ENCODE measurements at regions not wholly inside any gene's neighbourhood (a gene's known extent, or its start where the extent isn't known, plus 50 kb on each side); places are given as distances from the start of the nearest gene placed in this dataset.
"Not testable (repeated sequence)": the region's sequence is repeated elsewhere in the genome, so short reads cannot be mapped to it uniquely, and the experiment has no call there.

- no peak for DNase-seq
These were observed 50.9 kb upstream of the OLIG3 start for GRCh38 chr6:137545073-137545472.

DNA sequence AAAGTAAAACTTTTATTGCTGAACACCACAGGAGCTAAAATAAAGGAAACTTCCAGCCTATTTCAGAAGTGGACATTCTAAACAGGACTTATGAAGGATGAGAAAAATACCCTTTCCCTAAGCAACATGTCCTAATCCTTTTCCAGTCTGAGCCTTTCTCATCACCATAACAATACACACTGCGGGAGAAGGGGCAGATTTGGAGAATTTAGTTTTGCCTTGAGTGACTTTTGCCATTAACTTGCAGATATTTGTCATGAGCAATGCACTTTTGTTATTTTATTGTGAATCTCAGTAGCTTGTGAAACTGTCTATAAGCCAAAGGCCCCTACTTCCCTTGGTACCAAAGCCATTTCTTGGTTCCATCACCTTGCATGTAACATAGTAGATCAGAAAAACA lies 53.0 kb upstream of the OLIG3 start:
- no peak for DNase-seq

- no peak for DNase-seq
These were observed 53.4 kb upstream of the OLIG3 start for GRCh38 chr6:137547601-137548000.

DNA sequence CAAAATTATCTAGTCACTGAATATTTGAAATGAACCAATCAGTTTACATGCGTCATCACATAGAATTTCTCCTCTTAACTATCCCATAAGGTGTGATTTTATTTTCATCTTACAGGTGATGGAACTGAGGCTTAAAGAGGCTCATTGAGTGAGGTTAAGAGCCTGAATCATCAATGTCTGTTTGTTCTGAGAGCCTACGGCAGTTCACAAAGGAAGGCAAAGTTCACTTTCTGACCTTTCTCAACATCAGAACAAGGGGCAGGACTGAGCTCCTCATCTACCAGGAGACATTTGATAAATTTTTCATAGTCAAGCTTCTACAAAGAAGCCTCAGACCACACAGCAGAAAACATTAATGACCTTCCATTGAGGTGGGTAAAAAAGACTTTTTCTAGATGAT lies 54.9 kb upstream of the OLIG3 start:
- DNase-seq = no peak

- DNase-seq = no peak
These were observed 56.3 kb upstream of the OLIG3 start for GRCh38 chr6:137550535-137550934.

GRCh38 chr6:137552146-137552545 lies 58.0 kb upstream of the OLIG3 start:
- DNase-seq = no peak

GRCh38 chr6:137552809-137553208 lies 58.6 kb upstream of the OLIG3 start:
- DNase-seq = no peak

DNA sequence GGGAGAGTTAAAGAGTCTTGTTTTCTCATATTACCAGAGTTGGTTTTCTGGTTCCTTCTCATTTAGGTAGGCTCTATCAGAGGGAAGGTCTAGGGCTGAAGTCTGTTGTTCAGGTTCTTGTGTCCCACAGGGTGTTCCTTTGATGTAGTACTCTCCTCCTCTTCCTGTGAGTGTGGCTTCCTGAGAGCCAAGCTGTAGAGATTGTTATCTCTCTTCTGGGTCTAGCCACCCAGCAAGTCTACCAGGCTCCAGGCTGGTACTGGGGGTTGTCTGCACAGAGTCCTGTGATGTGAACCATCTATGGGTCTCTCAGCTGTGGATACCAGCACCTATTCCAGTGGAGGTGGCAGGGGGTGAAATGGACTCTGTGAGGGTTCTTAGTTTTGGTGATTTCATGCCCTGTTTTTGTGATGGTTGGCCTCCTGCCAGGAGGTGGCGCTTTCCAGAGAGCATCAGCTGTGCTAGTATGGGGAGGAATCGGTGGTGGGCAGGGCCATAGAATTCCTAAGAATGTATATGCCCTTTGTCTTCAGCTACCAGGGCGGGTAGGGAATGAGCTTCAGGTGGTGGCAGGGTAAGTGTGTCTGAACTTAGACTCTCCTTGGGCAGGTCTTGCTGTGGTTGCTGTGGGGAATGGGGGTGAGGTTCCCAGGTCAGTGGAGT lies 65.5 kb upstream of the OLIG3 start:
- peak in 1 of 2 donors; percentile 2 for DNase-seq

GRCh38 chr6:137560184-137560563 lies 66.0 kb upstream of the OLIG3 start:
- no peak for DNase-seq

GRCh38 chr6:137568067-137568466 lies 73.9 kb upstream of the OLIG3 start:
- DNase-seq = no peak

DNA sequence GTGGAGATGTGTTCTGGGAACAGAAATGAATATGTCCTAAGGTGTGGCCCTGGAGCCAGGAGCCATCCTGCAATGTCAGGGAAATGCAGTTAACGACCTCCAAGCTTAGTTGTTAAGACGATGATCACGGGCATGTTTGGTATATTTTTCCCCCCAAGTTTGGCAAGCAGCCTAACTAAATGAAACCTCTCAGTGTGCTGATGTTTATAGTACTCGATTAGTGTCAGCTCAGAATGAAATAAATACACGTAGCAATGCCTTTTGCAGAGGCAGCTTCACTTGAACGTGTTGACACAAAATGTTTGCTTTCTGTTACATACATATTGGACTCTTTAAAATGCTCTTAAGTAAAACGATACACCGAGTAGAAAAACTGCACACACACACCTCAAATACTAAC lies 76.2 kb upstream of the OLIG3 start:
- no peak for DNase-seq

DNA sequence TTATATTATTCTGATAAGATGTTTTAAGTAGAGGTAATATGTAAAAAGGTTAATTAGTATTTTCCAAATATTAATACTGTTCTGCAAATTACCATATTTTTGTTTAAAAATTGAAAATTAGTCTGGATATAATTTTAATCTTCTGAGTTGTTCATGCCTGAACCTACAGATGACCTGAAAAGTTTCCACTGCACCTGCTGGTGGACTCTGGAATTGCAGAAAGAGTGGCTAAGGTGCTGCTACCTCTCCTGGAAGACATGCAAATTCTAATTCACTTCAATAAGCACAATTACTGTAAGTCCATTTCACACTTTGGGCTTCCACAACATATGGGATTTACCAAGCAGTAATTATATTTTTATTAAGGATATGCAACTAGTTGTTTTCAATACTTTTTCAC lies 77.7 kb upstream of the OLIG3 start:
- DNase-seq = peak; percentile 59 to 69

- no peak for DNase-seq
These were observed 79.5 kb upstream of the OLIG3 start for GRCh38 chr6:137573739-137574138.

GRCh38 chr6:137579612-137580011 lies 85.4 kb upstream of the OLIG3 start:
- no peak for DNase-seq

DNA sequence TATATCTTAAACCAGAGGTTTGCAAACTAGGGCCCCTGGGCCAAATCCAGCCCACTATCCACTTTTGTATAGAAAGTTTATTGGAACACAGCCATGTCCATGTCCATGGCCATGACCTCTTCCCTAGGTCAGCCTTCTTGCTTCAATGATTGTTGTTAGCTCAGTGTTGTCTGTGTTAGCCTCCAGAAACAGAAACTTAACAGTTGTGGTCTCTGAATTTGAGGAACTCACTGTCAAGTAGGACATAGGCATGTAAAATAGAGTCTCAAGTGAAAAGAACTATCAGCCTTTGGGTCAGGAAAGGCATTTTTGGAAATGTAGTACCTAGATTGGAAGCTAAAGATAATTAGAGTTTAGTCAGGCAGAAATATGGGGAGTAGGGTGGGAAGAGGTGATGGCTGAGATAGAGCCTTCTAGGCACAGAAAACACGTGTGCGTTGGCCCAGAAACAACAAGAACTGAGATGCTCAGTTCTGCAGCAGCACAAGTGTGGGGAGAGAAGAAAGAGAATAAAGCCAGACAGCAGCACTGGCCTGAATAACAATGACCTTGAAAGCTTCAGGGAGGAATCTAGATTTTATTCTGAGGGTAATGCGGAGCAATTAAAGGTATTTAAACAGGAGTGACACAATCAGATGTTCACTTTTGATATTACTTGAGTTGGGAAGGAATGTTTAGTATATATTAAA lies 87.0 kb upstream of the OLIG3 start:
- DNase-seq = no peak

DNA sequence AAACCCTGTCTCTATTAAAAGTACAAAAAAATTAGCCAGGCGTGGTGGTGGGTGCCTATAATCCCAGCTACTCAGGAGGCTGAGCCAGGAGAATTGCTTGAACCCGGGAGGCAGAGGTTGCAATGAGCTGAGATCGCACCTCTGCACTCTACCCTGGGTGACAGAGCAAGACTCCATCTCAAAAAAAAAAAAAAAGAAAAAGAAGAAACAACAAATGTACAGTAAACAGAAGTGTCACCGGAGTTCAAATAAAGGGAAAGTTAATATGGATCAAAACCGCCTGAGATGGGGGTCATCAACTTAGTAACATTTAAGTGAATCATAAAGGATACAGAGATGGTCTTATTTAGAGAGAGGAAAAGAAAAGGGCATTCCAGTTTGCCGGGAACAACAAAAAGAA lies 89.3 kb upstream of the OLIG3 start:
- DNase-seq = not testable (repeated sequence)

- no peak for DNase-seq
These were observed 94.3 kb upstream of the OLIG3 start for GRCh38 chr6:137588472-137588871.

DNA sequence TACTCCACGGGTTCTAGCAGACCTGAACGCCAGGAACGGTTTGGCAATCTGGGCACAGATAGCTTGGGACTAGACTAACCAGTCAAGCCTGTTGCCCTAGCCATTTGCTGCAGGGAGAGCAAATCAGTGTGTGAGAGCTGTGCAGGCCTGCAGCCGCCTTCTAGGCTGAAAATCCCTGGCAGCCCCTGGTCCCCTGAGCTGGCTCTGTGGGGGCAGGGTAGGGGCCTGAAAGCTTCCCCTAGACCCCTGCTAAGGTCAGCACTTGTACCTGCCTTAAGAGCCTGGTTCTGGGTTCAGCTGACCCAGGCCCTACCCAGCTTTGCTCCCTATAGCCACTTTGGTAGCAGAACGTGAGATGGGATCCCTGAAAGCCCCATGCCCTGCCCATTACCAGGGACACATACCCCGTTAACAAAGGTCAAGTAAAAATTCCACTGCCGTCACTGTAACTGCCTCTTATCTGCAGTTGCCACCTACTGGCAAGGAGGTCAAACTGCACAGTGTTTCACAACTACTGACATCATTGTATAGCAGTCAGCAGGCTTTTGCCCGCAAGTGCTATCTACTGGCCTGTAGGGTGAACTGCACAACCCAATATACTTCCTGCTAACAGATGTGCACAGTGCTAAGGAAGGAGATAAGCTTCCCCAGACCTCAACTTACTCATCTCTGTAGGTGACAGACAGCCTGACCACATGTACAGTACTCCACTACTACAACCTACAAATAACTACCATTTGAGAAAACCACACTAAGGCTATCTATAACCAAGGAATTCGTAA lies 95.1 kb upstream of the OLIG3 start:
- DNase-seq = peak; percentile 23 to 27

DNA sequence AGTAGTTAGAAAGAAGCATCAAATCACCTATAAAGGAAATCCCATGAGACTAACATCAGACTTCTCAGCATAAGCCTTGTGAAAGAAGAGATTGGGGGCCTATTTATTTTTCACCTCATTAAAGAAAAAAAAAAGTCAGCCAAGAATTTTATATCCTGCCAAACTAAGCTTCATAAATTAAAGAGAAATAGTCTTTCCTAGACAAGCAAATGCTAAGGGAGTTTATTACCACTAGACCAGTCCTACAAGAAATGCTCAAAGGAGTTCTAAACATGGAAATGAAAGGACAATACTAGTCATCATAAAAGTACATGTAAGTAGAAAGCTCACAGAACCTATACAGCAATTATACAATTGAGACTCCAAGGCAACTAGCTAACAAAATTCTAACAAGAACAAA lies 96.5 kb upstream of the OLIG3 start:
- no peak for DNase-seq

GRCh38 chr6:137601471-137601870 lies 107.3 kb upstream of the OLIG3 start:
- no peak for DNase-seq

DNA sequence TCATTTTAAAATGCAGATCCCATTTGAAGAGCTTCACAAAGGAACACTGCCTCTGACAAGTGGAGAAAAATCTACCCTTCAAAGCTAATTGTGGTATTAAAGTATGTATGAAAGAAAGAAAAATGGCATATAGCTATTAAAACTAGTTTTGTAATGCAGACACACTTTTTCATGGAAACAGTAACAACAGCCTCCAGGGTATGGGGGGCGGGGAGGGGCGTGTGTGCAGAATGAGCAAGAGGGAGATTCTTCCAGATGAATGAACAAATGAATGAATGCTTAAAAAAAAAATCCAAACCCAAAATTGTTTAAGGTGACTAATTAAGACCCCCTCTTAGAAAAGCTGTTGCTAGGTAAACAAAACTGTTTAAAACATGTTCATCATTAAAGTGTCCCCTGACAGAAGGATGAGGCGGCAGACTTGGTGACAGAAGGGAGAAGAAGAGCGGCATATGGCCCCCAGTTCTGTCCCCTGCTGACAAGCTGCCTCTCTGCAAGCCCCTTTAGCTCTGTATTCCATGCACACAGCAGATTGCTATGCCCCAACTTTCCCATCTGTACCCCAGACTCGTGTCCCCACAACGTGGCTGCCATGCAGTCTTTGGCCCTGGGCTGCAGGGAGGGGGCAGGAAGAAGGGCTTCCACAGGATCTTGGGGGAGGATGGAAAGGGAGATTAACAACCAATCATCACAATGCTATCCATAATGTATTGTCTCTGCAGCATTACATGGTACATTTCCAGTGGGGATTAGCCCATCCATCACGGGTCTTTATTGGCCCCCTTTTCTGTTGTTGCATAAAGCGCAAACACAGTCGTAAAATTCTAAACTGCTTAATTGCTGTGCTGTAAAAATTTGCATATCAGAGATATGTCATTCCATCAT lies 108.4 kb upstream of the OLIG3 start:
- DNase-seq = no peak

DNA sequence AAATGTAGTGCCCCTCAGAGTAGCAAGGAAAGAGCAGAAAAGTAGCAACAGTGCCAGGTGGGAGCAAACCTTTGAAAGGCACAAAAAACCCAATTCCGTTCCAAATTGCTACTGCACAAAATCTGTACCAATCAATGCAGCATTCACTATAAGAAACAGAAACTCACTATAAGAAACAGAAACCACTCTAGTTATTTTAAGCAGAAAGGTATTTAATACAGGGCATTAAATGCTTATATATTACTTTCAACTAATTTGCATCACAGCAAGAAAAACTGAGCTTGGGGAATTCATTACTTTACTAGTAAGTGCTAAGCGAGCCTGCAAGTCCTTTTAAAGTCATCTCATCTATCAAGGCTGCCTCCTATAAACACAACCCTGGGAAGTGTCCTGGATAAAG lies 116.5 kb upstream of the OLIG3 start:
- DNase-seq = no peak

- DNase-seq = no peak
These were observed 129.1 kb upstream of the OLIG3 start for GRCh38 chr6:137623293-137623692.
